ENCODE measurements at regions not wholly inside any gene's neighbourhood (a gene's known extent, or its start where the extent isn't known, plus 50 kb on each side); places are given as distances from the start of the nearest gene placed in this dataset.

GRCh38 chr6:50217841-50218240 lies 168.1 kb upstream of the DEFB112 start:
- no peak for DNase-seq (ENCODE audit: low read depth)
- no peak for TF ChIP-seq CTCF (IDR thresholded peaks at IDR 0.05; ENCODE audit: insufficient read depth, low read length, poor library complexity, severe bottlenecking)
- Histone ChIP-seq H3K36me3 (ENCODE audit: control insufficient read depth, insufficient read depth, low read length) (no peaks in the 10 kb centered on the region), H3K4me3 (ENCODE audit: low read depth, low read length) (no peak overlapping the region), H3K27me3 (ENCODE audit: control insufficient read depth, insufficient read depth, low read length) (no peaks in the 10 kb centered on the region)

- H3K36me3 ChIP-seq (ENCODE audit: control insufficient read depth, insufficient read depth, low read length): no peaks in the 10 kb centered on the region
- no peak overlapping the region for H3K4me3 ChIP-seq (ENCODE audit: low read depth, low read length)
- no peak for DNase-seq (ENCODE audit: low read depth)
- TF ChIP-seq CTCF (IDR thresholded peaks at IDR 0.05; ENCODE audit: insufficient read depth, low read length, poor library complexity, severe bottlenecking): no peak
- no peaks in the 10 kb centered on the region for H3K27me3 ChIP-seq (ENCODE audit: control insufficient read depth, insufficient read depth, low read length)
Observed at GRCh38 chr6:50236164-50236563, 186.4 kb upstream of the DEFB112 start.

GRCh38 chr6:50239853-50240252 lies 190.1 kb upstream of the DEFB112 start:
- Histone ChIP-seq H3K4me3 (ENCODE audit: low read depth, low read length) (no peak overlapping the region), H3K27me3 (ENCODE audit: control insufficient read depth, insufficient read depth, low read length) (no peaks in the 10 kb centered on the region), H3K36me3 (ENCODE audit: control insufficient read depth, insufficient read depth, low read length) (no peaks in the 10 kb centered on the region)
- DNase-seq (ENCODE audit: low read depth): no peak
- TF ChIP-seq CTCF (IDR thresholded peaks at IDR 0.05; ENCODE audit: insufficient read depth, low read length, poor library complexity, severe bottlenecking): no peak

- no peaks in the 10 kb centered on the region for H3K36me3 ChIP-seq (ENCODE audit: control insufficient read depth, insufficient read depth, low read length)
- no peak for TF ChIP-seq CTCF (IDR thresholded peaks at IDR 0.05; ENCODE audit: insufficient read depth, low read length, poor library complexity, severe bottlenecking)
- no peak for DNase-seq (ENCODE audit: low read depth)
- H3K4me3 ChIP-seq (ENCODE audit: low read depth, low read length): no peak overlapping the region
- no peaks in the 10 kb centered on the region for H3K27me3 ChIP-seq (ENCODE audit: control insufficient read depth, insufficient read depth, low read length)
Observed at GRCh38 chr6:50240986-50241385, 191.3 kb upstream of the DEFB112 start.

GRCh38 chr6:50249493-50249892 lies 199.8 kb upstream of the DEFB112 start:
- H3K4me3 ChIP-seq (ENCODE audit: low read depth, low read length): no peak overlapping the region
- TF ChIP-seq CTCF (IDR thresholded peaks at IDR 0.05; ENCODE audit: insufficient read depth, low read length, poor library complexity, severe bottlenecking): no peak
- no peaks in the 10 kb centered on the region for H3K36me3 ChIP-seq (ENCODE audit: control insufficient read depth, insufficient read depth, low read length)
- DNase-seq (ENCODE audit: low read depth): peak; percentile 4
- H3K27me3 ChIP-seq (ENCODE audit: control insufficient read depth, insufficient read depth, low read length): no peaks in the 10 kb centered on the region

- Histone ChIP-seq H3K4me3 (ENCODE audit: low read depth, low read length) (no peak overlapping the region), H3K27me3 (ENCODE audit: control insufficient read depth, insufficient read depth, low read length) (no peaks in the 10 kb centered on the region), H3K36me3 (ENCODE audit: control insufficient read depth, insufficient read depth, low read length) (no peaks in the 10 kb centered on the region)
- TF ChIP-seq CTCF (IDR thresholded peaks at IDR 0.05; ENCODE audit: insufficient read depth, low read length, poor library complexity, severe bottlenecking): no peak
- DNase-seq (ENCODE audit: low read depth): no peak
Observed at GRCh38 chr6:50257322-50257721, 207.6 kb upstream of the DEFB112 start.

Measured in kidney epithelial cell (primary cell).